HG02938 (cell line): ENCODE measurements at regions not wholly inside any gene's neighbourhood (a gene's known extent, or its start where the extent isn't known, plus 50 kb on each side); places are given as distances from the start of the nearest gene placed in this dataset.

ENCODE experiments used
- ATAC-seq: cut with Tn5 transposase; IDR thresholded peaks from one replicate; pipeline ENCODE4 v1.9.1; 2021; ENCODE audit warnings: mild to moderate bottlenecking, moderate library complexity; ENCODE audit not compliant: unreplicated experiment

GRCh38 chr1:68332041-68332440 is 99.7 kb upstream of the WLS start:
- no peak for ATAC-seq

GRCh38 chr1:68331117-68331865 is 99.0 kb upstream of the WLS start:
- ATAC-seq: no peak

GRCh38 chr1:68330391-68330790 is 98.1 kb upstream of the WLS start:
- ATAC-seq: no peak

- ATAC-seq: no peak
Measured at GRCh38 chr1:68329096-68329835, 96.9 kb upstream of the WLS start.

GRCh38 chr1:68328490-68328889 is 96.2 kb upstream of the WLS start:
- ATAC-seq: no peak

- ATAC-seq: no peak
Measured at GRCh38 chr1:68327414-68327813, 95.1 kb upstream of the WLS start.

GRCh38 chr1:68326481-68326880 is 94.2 kb upstream of the WLS start:
- no peak for ATAC-seq

- no peak for ATAC-seq
Measured at GRCh38 chr1:68324316-68324715, 92.0 kb upstream of the WLS start.

GRCh38 chr1:68322837-68323687 is 90.7 kb upstream of the WLS start:
- no peak for ATAC-seq

GRCh38 chr1:68322096-68322495 is 89.8 kb upstream of the WLS start:
- ATAC-seq: no peak

- ATAC-seq: no peak
Measured at GRCh38 chr1:68321084-68321685, 88.9 kb upstream of the WLS start.

- no peak for ATAC-seq
Measured at GRCh38 chr1:68320349-68320748, 88.0 kb upstream of the WLS start.

GRCh38 chr1:68319907-68320306 is 87.6 kb upstream of the WLS start:
- ATAC-seq: no peak

- no peak for ATAC-seq
Measured at GRCh38 chr1:68317543-68317942, 85.2 kb upstream of the WLS start.

- no peak for ATAC-seq
Measured at GRCh38 chr1:68314151-68314780, 81.9 kb upstream of the WLS start.

GRCh38 chr1:68313735-68314134 is 81.4 kb upstream of the WLS start:
- ATAC-seq: no peak

GRCh38 chr1:68308034-68308433 is 75.7 kb upstream of the WLS start:
- no peak for ATAC-seq

- ATAC-seq: no peak
Measured at GRCh38 chr1:68307378-68307787, 75.1 kb upstream of the WLS start.

- ATAC-seq: no peak
Measured at GRCh38 chr1:68301471-68302001, 69.2 kb upstream of the WLS start.

GRCh38 chr1:68294367-68295066 is 62.2 kb upstream of the WLS start:
- ATAC-seq: no peak
